SJCRH30 (cell line): ENCODE measurements at regions not wholly inside any gene's neighbourhood (a gene's known extent, or its start where the extent isn't known, plus 50 kb on each side); places are given as distances from the start of the nearest gene placed in this dataset.
A peak's percentile ranks its signal among the peaks of the same experiment; 100 is the strongest.

Source experiments
- DNase-seq, 2 experiments: peaks; one replicate each; pipeline ENCODE4 v3.0.0-alpha.2; 2015 to 2020
- H3K27ac ChIP-seq: fragments of 250-450 bp; sonication (Bioruptor Pico); 2 replicates; pipeline ENCODE4 v1.5.1; 2020; ENCODE audit warnings: mild to moderate bottlenecking, moderate library complexity
- H3K27me3 ChIP-seq: fragments of 250-450 bp; sonication (Bioruptor Pico); 2 replicates; pipeline ENCODE4 v1.5.1; 2020; ENCODE audit warnings: mild to moderate bottlenecking, moderate library complexity
- H3K36me3 ChIP-seq: fragments of 250-450 bp; sonication (Bioruptor Pico); 2 replicates; pipeline ENCODE4 v1.5.1; 2020; ENCODE audit warnings: mild to moderate bottlenecking, moderate library complexity
- H3K4me1 ChIP-seq: fragments of 250-450 bp; sonication (Bioruptor Pico); 2 replicates; pipeline ENCODE4 v1.5.1; 2020; ENCODE audit warnings: mild to moderate bottlenecking, moderate library complexity
- H3K4me3 ChIP-seq: fragments of 250-450 bp; sonication (Bioruptor Pico); 2 replicates; pipeline ENCODE4 v1.5.1; 2020; ENCODE audit warnings: mild to moderate bottlenecking, moderate library complexity
- H3K9me3 ChIP-seq: fragments of 250-450 bp; sonication (Bioruptor Pico); replicated peaks from 2 replicates; pipeline ENCODE4 v1.5.1; 2020; ENCODE audit warnings: mild to moderate bottlenecking, moderate library complexity

DNA sequence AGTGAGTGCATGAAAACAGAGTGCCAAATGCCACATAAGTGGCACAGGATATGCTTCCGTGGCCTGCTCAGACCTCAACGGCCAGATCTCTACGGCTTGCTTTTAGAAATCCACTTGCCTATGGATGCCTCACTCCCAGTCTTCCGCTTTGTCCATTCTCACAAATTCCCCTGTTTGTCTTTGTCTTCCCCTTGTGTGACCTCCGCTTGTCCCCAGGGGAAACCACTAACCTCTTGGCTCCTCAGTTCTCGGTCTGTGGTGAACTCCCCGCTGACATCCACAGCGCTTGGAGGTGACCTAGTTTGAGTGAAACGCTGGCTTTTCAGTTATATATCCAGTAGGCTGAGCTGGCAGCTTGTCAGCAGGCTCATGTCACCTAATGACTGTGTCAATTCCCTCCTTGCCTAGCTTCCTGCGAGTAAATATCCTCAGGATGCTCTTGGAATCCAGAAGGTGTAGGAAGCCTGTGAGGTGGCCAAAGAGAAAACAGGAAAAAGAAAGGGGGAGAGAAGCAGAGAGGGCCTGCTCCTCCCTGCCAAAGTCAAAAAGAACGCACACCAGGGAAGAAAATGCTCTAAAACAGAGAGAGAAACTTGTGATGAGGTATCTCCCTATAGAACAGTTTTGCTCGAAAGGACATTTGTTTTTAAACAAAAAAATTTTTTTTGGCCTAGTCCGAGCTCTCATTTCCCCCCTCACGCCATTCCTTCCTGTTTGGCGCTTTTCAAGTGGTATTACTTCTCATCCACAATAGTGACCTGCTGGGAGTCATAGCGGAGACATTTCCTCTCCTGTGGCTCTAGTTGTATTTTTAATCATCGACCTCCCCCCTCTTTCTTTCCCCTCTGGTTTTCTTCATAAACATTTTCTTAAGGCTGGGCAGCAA, 101.6 kb upstream of the SPRY4 start:
- Histone ChIP-seq H3K27me3 (no peaks in the 10 kb centered on the region), H3K9me3 (no peaks in the 10 kb centered on the region), H3K36me3 (no peaks in the 10 kb centered on the region), H3K4me1 (peaks cover 52% of the 10 kb centered on the region), H3K4me3 (no peak overlapping the region), H3K27ac (peak overlapping the region; percentile 43)
- DNase-seq = peak; percentile 83 to 88

DNA sequence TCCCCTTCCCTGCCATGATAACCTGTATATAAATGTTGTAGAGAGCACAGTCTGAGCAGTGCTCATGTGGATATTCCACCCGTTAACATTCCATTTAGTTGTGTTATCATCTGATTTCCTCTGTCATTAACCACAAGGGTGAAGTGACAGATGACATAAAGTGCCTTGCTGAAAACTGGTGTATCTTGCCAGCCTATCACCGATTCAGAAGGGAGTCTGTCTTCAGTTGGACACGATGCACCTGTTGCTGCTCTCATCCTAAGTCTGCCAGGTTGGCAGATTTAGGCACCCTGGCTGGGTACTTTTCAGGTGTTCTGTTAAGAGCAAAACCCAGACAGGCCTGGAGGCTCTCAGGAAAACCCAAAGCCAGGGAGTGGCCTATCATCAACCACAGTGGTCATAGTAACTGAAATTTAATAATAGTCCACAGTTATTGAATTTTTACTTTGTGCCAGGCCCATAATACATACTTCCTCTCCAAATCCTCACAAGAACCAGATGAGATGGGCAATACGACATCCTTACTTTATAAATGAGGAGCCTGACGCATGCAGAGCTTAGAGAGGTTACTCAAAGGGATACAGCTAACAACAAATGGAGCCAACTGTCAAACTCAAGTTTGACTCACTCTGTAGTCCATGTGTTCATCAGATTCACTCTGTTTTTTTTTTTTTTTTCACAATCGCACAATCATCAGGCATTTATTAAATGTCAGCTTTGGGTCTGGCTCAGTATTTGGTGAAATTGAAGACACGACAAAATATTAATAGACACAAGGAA, 100.7 kb upstream of the SPRY4 start:
- Histone ChIP-seq H3K4me1 (peaks cover 61% of the 10 kb centered on the region), H3K9me3 (no peaks in the 10 kb centered on the region), H3K27ac (peak overlapping the region; percentile 43; the same call in 1 of the 2 replicates), H3K4me3 (no peak overlapping the region), H3K36me3 (no peaks in the 10 kb centered on the region), H3K27me3 (no peaks in the 10 kb centered on the region)
- no peak for DNase-seq

GRCh38 chr5:142422429-142422828, 97.6 kb upstream of the SPRY4 start:
- peaks cover 44% of the 10 kb centered on the region for H3K4me1 ChIP-seq
- no peaks in the 10 kb centered on the region for H3K9me3 ChIP-seq
- H3K27me3 ChIP-seq = no peaks in the 10 kb centered on the region
- no peak for DNase-seq
- no peaks in the 10 kb centered on the region for H3K36me3 ChIP-seq
- no peak overlapping the region for H3K27ac ChIP-seq
- no peak overlapping the region for H3K4me3 ChIP-seq

DNA sequence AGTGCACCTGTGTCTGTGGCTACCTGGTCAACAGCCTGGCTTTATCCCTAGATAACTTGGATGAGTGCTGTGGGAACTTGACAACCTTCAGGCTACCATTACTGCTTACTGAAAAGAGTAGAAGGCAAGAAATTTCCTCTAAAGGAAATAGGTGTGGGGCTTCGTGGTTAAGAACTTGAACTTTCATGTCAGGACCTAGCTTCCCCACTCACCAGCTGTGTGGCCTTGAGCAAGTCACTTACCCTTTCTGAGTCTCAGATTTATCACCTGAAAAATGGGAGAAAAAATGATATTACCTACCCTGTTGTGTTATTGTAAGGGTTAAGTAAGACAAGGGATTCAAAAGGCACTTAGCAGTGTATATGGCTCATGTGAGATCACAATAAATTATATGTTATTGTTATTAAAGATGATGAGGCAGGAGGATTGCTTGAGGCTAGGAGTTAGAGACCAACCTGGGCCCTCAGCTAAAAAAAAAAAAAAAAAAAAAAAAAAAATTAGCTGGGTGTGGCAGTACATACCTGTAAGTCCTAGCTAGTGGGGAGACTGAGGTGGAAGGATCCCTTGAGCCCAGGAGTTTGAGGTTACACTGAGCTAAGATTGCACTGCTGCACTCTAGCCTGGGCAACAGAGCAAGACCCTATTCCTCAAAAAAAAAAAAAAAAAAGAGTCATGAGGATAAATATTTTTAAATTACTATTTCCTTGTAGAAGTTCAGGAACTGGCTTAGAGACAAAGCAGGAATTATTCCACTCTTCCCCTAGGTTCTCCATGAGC, 97.0 kb upstream of the SPRY4 start:
- no peak overlapping the region for H3K27ac ChIP-seq
- peaks cover 38% of the 10 kb centered on the region for H3K4me1 ChIP-seq
- H3K4me3 ChIP-seq = no peak overlapping the region
- DNase-seq = no peak
- H3K27me3 ChIP-seq = no peaks in the 10 kb centered on the region
- H3K9me3 ChIP-seq = no peaks in the 10 kb centered on the region
- H3K36me3 ChIP-seq = no peaks in the 10 kb centered on the region

GRCh38 chr5:142421228-142421617, 96.4 kb upstream of the SPRY4 start:
- H3K4me1 ChIP-seq = peaks cover 32% of the 10 kb centered on the region
- no peaks in the 10 kb centered on the region for H3K9me3 ChIP-seq
- H3K27me3 ChIP-seq = no peaks in the 10 kb centered on the region
- H3K27ac ChIP-seq = no peak overlapping the region
- H3K4me3 ChIP-seq = no peak overlapping the region
- peak in 1 of 2 experiments; percentile 54 for DNase-seq
- no peaks in the 10 kb centered on the region for H3K36me3 ChIP-seq

- no peak overlapping the region for H3K27ac ChIP-seq
- peak; percentile 64 to 87 for DNase-seq
- no peaks in the 10 kb centered on the region for H3K36me3 ChIP-seq
- H3K4me1 ChIP-seq = peaks cover 27% of the 10 kb centered on the region
- H3K4me3 ChIP-seq = no peak overlapping the region
- H3K9me3 ChIP-seq = no peaks in the 10 kb centered on the region
- no peaks in the 10 kb centered on the region for H3K27me3 ChIP-seq
Measured at GRCh38 chr5:142420561-142421227, 95.9 kb upstream of the SPRY4 start.

DNA sequence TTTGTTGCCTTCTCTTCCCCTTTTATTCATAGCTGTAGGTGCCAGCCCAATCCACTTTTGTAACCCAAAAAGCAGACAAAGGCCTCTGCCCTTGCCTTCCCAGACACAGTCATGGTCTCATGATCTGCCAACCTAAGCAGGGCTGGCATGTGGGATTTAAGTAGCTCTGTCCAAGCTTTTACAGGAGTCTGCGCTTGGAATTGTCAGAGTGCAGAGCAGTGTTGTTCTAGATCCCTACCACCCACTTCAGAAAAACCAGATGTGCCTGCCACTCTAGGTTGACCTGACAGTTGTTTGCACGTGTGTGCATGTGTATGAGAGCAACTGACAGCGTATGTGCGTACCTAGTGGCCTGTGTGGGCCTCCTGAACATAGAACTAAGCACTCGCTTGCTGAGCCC, 87.8 kb upstream of the SPRY4 start:
- H3K27me3 ChIP-seq = no peaks in the 10 kb centered on the region
- no peaks in the 10 kb centered on the region for H3K36me3 ChIP-seq
- H3K27ac ChIP-seq = no peak overlapping the region
- DNase-seq = peak; percentile 56 to 78
- H3K9me3 ChIP-seq = no peaks in the 10 kb centered on the region
- no peak overlapping the region for H3K4me3 ChIP-seq
- peaks cover 9% of the 10 kb centered on the region for H3K4me1 ChIP-seq

GRCh38 chr5:142411656-142412425, 87.0 kb upstream of the SPRY4 start:
- Histone ChIP-seq H3K36me3 (no peaks in the 10 kb centered on the region), H3K9me3 (no peaks in the 10 kb centered on the region), H3K27me3 (no peaks in the 10 kb centered on the region), H3K27ac (no peak overlapping the region), H3K4me1 (peaks cover 9% of the 10 kb centered on the region), H3K4me3 (no peak overlapping the region)
- DNase-seq = no peak

DNA sequence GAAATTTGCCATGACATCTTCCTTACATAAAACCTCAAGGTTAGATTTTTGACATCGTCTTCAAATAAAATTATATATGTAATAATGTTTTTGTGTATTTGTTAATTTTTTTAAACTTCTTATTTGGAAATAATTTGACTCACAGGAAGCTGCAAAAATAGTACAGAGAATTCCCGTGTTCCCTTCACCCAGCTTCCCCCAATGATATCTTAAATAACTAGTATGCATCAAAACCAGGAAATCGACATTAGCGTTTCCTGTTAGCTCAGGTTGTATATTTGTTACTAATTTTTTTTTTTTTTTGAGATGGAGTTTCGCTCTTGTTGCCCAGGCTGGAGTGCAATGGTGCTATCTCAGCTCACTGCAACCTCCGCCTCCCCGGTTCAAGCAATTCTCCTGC, 86.3 kb upstream of the SPRY4 start:
- Histone ChIP-seq H3K4me3 (no peak overlapping the region), H3K27ac (no peak overlapping the region), H3K4me1 (peaks cover 9% of the 10 kb centered on the region), H3K36me3 (no peaks in the 10 kb centered on the region), H3K9me3 (no peaks in the 10 kb centered on the region), H3K27me3 (no peaks in the 10 kb centered on the region)
- DNase-seq = no peak

DNA sequence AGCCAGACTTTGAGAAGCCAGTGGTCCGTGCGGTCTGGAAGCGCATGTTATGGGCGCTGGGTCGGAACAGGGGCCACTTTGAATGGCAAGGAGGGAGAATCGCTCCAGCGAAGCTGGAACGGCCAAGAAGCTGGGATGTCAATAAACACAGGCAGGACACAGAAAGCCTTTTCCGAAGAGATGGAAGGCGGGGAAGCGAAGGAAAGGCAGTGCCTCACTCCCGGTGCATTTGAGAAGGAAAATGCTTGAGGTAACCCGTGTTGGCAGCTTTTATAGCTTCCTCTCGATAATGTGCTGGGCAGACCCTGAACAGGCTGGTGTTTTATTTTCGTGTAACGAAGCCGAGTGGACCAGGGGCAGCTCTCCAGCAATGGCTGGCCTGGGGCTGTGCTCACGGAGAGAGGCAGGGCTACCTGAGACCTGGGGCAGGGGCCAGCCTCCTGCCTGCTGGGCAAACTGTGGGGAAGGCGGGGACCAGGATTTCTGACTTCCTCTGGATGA, 84.2 kb upstream of the SPRY4 start:
- no peak for DNase-seq
- Histone ChIP-seq H3K4me1 (peaks cover 9% of the 10 kb centered on the region), H3K9me3 (no peaks in the 10 kb centered on the region), H3K27me3 (no peaks in the 10 kb centered on the region), H3K27ac (no peak overlapping the region), H3K36me3 (no peaks in the 10 kb centered on the region), H3K4me3 (no peak overlapping the region)

DNA sequence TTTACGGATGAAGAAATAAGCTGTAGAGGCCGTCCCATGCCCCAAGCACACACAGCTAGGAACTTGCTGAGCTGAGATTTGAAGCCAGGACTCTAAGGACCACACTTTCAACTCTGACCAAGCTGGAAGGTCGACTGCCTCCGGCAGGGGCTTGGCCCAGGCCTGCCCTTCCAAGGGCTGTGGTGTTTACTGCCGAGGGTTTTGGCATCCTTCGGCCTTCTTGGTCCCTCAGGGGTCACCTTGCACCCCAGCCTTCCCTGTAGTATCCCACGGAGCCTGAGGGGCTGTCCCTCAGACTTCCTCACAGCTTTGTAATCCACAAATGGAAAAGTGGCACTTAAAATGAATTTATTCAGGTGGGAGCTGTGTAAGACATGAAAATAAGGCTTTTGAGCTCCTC, 83.7 kb upstream of the SPRY4 start:
- Histone ChIP-seq H3K9me3 (no peaks in the 10 kb centered on the region), H3K4me1 (peaks cover 9% of the 10 kb centered on the region), H3K27me3 (no peaks in the 10 kb centered on the region), H3K36me3 (no peaks in the 10 kb centered on the region), H3K27ac (no peak overlapping the region), H3K4me3 (no peak overlapping the region)
- no peak for DNase-seq

GRCh38 chr5:142405814-142406395, 81.1 kb upstream of the SPRY4 start:
- no peaks in the 10 kb centered on the region for H3K27me3 ChIP-seq
- H3K4me3 ChIP-seq = no peak overlapping the region
- no peaks in the 10 kb centered on the region for H3K4me1 ChIP-seq
- DNase-seq = no peak
- no peak overlapping the region for H3K27ac ChIP-seq
- no peaks in the 10 kb centered on the region for H3K9me3 ChIP-seq
- no peaks in the 10 kb centered on the region for H3K36me3 ChIP-seq

DNA sequence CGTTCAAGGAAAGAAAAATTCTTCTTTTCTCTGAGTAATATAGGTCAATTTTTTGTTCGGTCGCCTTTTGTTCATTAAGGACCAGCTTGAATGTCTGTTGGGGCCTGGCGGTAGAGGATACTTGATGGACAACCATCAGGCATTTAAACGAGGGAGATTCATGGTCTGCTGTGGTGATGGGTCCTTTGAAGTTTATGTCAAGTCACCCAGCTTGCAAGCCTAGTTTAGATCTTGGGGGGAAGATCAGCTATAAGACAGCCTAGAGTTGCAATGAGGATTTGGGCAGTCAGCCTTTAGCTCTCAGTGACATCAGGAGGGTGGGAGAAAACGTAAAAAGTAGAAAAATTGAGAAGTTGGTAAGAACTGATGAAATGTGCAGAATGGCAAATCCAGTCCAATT, 80.2 kb upstream of the SPRY4 start:
- Histone ChIP-seq H3K27ac (no peak overlapping the region), H3K27me3 (no peaks in the 10 kb centered on the region), H3K36me3 (no peaks in the 10 kb centered on the region), H3K4me1 (no peaks in the 10 kb centered on the region; the same call in 1 of the 2 replicates), H3K9me3 (no peaks in the 10 kb centered on the region), H3K4me3 (no peak overlapping the region)
- no peak for DNase-seq
